HFF-Myc (cell line): ENCODE measurements at regions not wholly inside any gene's neighbourhood (a gene's known extent, or its start where the extent isn't known, plus 50 kb on each side); places are given as distances from the start of the nearest gene placed in this dataset.
A peak's percentile ranks its signal among the peaks of the same experiment; 100 is the strongest.

ENCODE experiments used
- DNase-seq: peaks from one replicate; pipeline ENCODE4 v3.0.0-alpha.2; 2011; ENCODE audit warnings: low read depth; ENCODE audit errors: extremely low read depth
- H3K4me3 ChIP-seq: replicated peaks from 2 replicates; pipeline ENCODE4 v1.5.1; 2011; ENCODE audit warnings: low read depth, mild to moderate bottlenecking, control low read depth, low read length
- TF ChIP-seq, protein P1 (sequence below): IDR thresholded peaks from 2 replicates; pipeline ENCODE4 v1.5.1; 2012; ENCODE audit warnings: mild to moderate bottlenecking, low read depth, low read length, control low read depth; ENCODE audit errors: missing control alignments

DNA sequence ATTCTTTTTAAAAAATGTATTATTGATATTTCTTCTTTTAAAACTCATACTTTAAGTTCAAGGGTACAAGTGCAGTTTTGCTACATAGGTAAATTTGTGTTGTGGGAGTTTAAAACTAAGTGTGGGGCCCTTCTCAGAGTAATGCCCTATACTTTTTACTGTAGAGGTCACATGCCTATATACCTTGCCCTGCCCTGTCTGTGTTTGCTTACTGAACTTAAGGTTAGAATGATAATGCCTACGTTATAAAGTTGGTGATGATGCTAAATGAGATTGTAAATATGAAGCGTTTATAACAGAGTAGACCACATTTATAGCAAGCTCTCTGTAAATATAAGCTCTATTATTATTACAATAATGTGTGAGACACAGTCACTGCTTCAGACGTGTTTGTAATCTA is 261.9 kb downstream of the RASSF9 start:
- TF ChIP-seq, protein P1, sequence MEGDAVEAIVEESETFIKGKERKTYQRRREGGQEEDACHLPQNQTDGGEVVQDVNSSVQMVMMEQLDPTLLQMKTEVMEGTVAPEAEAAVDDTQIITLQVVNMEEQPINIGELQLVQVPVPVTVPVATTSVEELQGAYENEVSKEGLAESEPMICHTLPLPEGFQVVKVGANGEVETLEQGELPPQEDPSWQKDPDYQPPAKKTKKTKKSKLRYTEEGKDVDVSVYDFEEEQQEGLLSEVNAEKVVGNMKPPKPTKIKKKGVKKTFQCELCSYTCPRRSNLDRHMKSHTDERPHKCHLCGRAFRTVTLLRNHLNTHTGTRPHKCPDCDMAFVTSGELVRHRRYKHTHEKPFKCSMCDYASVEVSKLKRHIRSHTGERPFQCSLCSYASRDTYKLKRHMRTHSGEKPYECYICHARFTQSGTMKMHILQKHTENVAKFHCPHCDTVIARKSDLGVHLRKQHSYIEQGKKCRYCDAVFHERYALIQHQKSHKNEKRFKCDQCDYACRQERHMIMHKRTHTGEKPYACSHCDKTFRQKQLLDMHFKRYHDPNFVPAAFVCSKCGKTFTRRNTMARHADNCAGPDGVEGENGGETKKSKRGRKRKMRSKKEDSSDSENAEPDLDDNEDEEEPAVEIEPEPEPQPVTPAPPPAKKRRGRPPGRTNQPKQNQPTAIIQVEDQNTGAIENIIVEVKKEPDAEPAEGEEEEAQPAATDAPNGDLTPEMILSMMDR, result no peak
- DNase-seq, result no peak
- no peak overlapping the region for H3K4me3 ChIP-seq

DNA sequence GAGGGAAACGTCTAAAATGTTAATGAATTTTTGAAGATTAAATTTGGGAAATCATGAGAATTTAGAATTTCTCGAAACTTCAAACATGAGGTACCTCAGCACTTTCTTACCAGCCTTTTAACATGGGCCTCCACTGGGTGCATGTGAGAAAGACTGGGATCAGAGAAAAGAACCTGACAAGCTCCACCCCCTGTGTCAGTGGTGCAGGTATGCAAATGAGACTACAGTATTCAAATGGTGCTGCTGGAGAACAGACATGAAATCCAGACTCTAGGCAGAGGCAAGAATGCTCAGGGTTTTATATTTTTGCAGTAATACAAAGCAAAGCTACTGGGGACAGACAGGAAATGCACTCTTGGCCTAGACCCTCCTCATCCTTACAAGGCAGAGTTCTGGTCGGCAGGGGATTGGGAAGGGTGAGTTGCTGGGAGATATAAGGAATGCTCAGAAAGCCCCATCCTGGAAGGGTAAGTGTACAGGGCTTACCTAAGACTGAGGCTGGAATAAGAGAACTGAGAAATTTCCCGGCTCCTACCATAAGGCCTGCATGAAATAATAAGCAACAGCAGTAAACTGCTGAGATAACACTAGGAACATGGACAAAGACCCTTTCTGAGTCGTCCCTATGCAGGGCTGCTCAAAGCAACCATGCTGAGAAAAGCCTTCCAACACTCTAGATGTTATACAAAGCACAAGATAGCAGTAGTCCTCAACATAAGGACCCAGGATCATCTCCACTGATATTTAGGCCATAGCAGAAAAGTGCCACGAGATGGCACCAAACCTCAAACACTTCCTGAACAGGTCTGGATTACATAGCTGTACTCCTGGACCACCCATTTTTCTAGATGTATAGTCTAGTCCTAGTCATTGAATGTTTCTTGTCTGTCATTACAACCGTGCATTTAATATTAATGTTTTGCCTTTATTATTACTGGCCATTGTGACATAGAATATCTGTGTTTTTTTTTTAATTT is 260.8 kb downstream of the RASSF9 start:
- TF ChIP-seq, protein P1, result peak; percentile 73
- H3K4me3 ChIP-seq, result no peak overlapping the region
- DNase-seq, result peak; percentile 32

DNA sequence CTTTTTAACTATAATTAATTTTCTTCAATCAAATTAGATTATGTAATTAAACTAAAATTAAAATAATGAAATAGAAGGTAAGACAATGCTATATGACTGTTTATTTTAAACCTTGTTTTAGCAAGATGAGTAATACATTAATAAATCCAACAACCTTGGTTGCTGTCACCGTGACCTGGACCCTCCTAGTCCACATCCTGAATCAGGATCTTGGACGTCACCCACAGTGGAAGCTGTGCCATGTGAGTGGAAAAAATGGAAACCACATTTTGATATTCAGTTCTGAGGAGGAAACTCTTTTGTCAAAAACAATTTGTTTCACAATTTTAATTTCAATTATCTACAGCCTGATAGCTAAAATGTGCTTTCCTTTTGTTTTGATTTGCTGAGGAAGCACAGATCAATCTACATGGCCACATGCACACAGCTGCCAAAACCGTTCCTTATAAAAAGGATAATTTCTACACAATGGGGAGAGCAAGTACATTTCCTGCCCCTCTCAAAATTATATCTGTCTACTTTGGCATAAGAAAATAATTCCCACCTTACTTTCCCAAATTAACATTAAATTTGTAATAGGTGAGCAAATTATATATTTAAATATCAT is 255.5 kb downstream of the RASSF9 start:
- TF ChIP-seq, protein P1, result no peak
- no peak for DNase-seq
- no peak overlapping the region for H3K4me3 ChIP-seq

DNA sequence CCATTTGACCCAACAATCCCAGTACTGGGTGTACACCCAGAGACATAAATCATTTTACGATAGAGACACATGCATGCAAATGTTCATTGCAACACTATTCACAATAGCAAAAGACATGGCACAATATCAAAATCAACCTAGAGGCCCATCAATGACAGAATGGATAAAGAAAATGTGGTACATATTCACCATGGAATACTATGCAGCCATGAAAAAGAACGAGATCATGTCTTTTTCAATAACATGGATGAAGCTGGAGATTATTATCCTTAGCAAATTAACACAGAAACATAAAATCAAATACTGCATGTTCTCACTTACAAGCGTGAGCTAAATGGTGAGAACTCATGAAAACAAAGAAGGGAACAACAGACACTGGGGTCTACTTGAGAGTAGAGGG is 249.1 kb downstream of the RASSF9 start:
- TF ChIP-seq, protein P1, result no peak
- H3K4me3 ChIP-seq, result no peak overlapping the region
- DNase-seq, result no peak

DNA sequence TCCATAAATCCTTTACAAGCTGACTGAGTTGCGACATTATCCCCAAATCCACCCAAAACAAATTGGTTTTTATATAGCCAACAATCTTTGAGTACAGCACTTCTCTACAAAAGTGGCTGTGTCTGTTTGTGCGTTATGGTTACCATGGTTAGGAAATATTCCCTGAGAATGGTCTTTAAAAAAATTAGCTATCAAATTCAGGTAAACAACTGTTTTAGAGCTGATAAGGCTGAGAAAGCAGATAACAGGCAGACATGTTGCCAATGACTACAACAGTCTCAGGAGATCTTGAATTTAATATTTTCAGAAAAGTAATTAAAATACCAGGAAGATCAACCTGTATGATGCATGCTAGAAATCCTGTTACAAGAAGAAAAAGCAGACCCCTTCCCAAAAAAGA is 248.0 kb downstream of the RASSF9 start:
- TF ChIP-seq, protein P1, result no peak
- DNase-seq, result no peak
- H3K4me3 ChIP-seq, result no peak overlapping the region

DNA sequence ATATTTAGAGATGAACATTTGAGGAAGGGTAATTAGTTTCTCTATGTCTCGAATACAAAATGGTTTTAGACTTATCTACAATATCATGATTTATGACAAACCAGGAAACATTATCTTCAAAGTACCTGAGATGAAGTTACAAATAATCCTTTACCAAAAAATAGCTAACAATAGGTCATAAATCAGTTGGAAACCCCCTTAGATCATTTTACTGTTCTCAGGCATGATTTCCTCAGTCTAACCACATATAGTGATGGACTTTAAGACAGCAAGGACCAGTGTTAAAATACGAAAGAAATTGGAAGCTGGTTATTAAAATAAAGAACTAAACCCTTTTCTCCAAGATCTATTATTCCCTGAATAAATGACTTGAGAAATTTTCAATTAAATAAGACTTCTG is 235.4 kb downstream of the RASSF9 start:
- DNase-seq, result no peak
- H3K4me3 ChIP-seq, result no peak overlapping the region
- TF ChIP-seq, protein P1, result no peak
